HG02798 (cell line): ENCODE measurements at regions not wholly inside any gene's neighbourhood (a gene's known extent, or its start where the extent isn't known, plus 50 kb on each side); places are given as distances from the start of the nearest gene placed in this dataset.

ENCODE experiments used
- ATAC-seq: cut with Tn5 transposase; IDR thresholded peaks from one replicate; pipeline ENCODE4 v1.9.1; 2021; ENCODE audit warnings: mild to moderate bottlenecking; ENCODE audit not compliant: unreplicated experiment, poor library complexity

DNA sequence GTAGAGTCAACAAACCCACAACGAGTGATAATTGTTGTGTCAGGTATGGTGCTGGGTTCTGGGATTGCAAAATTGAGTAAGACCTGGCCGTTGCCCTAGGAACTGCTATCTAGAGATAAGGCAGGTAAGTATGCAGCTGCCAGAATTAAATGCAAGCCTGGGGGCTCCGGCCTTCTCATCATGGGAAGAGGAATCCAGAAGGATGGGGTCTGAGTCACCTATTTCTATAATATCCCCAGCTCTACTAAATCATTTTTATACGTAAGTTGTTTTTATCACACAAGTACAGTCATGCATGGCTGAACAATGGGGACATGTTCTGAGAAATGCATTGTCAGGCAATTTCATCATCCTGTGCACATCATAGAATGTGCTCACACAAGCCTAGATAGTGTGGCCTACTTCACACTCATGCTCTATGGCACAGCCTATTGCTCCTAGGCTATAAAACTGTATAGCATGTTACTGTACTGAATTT is 203.0 kb downstream of the KLF5 start:
- no peak for ATAC-seq

DNA sequence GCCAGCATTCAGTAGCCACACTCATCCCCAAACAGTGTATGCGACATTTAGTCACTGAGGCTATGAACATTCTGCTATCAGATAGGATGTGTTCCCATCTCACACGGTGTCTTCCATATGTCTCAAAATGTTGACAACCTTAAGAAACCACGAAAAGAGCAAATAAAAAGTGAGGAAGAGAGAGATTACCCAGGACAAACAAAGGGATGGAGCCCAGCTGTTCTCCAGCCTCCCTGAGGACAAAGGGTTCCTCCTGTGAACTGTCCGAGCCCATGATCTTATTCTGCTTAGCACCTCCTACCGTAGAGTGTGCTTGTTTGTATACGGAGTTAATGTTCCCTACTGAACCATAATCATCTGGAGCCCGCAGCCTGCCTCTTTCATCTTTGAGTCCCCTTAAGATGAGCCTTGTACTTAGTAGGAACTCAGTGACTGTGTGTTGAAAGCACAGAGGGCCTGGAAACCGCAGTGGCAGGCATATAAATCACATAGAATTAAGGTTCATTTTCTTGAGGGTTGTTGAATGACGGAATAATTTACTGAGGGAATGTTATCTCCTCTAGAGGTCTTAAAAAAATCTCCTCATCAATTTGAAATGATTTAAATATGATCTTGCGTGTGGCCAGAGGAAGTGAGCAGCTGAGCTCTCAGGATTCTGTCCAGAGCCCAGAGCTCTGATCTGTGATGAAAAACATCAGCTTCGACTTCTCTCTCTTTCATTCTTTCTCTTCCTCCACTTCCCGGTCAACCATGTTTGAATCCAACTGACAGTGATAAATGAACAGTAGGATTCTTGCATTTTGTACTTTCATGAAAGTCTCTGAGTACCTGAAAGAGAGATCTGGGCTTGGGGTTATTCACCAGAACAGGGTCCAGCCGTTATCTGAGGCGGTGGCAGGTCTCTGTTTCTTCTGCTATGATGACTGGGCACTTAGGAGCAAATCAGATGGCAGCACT is 200.5 kb downstream of the KLF5 start:
- no peak for ATAC-seq

DNA sequence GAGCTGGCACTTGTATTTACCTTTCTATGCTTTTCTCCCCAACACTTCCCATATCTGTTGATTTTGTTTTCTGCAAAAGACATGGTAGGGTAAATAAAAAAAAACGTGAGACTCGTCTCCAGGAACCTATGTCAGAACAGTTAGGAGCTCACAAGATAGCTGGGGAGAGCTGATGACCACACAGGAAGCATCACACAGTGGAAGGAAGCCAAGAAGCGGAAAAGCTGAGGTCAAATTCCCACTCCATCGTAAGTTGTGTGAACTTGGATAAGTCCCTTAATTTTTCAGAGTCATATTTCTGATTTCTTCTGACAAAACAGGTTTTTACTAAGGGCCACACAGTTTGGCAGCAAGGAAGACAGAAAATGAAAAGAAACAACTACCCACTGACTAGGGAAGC is 199.6 kb downstream of the KLF5 start:
- no peak for ATAC-seq

GRCh38 chr13:73254827-73255226 is 196.0 kb downstream of the KLF5 start:
- ATAC-seq: no peak

GRCh38 chr13:73251626-73252265 is 192.9 kb downstream of the KLF5 start:
- ATAC-seq: no peak

DNA sequence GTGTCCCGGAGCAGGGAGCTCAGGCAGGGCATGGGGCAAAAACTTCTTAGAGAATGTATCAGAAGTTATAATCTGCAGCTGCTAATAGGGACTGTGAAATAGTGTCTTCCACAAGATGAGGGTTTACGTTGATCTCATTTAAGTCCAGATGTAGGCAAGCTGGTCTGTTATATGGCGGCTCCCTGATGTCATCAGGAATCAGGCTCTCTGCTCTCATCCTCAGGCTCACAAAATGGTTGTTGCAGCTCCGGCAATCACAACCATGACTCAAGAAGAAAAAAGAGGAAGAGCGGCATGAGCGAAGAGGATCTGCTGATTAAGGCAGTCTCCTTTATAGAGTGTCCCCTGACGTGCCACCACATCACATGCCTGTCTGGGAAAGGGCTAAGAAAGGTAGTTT is 191.3 kb downstream of the KLF5 start:
- no peak for ATAC-seq

DNA sequence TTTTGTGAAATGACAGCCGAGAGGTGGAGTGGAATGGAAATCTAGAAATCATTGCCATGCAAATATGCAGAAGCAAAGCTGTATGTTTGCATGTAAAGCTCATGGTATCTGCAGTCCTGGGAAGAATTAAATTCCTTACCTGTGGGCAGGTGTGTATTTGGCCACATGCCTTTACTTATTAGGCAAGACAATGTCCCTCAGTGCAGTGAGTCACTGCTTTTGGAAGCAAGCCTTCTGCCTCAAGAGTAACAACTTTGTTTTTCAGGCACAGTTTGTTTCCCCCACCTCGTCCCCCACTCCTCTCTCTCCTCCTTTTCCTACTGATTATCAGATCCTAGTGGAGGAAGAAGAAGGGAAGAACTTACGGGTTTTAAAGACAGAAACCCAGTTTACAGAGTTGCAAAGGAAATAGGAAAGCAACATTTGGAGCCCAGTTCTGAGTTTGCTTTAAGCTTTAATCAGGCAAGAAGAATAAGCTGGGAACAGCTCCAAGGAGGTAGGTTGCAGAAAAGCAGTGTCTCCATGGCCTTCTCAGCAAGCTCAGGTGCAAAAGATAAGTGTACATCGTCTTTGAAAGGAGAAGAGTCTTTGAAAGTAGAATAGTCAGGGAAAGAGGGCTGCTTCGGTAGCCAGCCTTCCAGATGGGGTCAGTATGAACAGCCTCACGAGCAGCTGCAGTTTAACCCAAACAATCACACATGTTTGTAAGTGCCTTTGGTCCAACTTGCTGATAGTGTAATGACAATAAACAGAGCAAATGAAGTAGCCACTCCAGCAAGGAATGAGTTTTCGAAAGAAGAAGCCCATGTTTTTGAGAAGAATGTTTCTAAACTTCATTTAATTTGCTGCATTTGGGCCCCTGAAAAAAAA is 190.1 kb downstream of the KLF5 start:
- no peak for ATAC-seq

DNA sequence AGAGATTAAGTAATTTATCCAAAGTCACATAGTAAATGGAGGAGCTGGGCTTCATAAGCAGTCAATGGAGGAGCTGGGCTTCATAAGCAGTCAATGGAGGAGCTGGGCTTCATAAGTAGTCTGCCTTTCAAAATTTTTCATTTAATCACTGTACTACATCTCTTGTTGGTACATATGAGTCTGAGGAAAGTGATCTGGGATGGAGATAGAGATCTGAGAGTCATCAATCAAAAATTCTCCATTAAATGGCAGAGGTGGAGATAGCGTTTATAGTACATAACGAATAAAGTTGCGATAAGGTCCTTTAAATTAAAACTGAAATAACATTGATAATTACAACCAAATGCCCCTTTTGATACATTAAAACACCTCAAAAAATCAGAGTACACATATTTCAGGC is 189.3 kb downstream of the KLF5 start:
- no peak for ATAC-seq

DNA sequence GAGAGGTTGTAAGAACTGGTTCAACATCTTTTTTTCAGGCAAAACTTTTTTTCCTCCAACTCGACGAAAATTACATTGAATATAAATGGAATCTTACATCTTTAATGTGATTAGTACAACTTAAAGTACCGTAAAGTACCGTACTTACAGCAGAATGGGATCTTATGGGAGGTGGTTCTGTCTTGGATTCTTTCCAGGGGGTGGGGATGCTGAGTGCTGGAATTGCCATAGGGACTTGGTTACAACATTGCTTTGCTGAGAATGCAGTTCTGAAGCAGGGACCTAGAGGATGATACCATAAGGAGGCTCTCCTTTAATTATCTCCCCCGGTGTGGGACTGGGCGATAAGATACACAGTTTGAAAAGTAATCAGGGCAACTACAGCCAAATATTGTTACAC is 186.4 kb downstream of the KLF5 start:
- no peak for ATAC-seq

GRCh38 chr13:73244467-73244866 is 185.7 kb downstream of the KLF5 start:
- ATAC-seq: no peak

GRCh38 chr13:73242515-73243015 is 183.8 kb downstream of the KLF5 start:
- ATAC-seq: no peak

- ATAC-seq: no peak
These were observed 181.4 kb downstream of the KLF5 start for GRCh38 chr13:73240193-73240592.

DNA sequence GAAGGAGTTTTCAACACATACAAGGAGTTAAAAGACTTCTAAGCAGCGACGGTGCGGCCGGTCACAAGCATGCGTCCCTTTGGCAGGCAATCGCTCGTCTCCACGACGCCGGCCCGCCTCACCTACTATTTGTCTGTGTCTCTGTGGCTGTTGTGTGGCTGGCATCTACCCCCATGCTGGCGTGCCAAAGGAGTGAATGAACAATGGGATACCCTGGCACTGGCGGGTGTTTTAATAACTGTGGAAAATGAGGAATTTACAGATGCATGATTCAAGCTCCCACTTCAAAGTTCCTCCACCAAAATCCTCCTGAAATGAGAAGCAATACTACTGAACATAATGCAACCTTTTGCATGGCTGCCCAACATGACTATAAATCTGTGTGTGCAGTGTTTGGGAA is 176.6 kb downstream of the KLF5 start:
- no peak for ATAC-seq

- ATAC-seq: no peak
These were observed 172.7 kb downstream of the KLF5 start for GRCh38 chr13:73231471-73231870.

DNA sequence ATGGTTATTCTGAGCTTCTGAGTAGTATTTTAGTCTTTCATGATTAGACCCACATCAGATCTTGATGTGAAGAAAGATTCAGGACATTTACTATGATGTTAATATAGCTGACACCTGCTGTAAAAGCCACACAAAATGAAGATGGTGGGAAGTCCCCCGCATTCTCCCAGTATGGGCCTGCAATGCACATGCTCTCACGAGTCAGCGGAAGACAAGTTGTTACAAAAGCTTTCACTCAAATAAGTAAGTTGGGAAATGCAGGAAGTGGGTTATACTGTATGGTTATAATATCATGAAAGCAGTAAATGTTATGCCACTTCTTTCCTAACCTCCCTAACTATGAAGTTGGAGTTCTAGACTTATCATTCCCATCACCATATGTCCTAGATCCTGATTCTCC is 171.9 kb downstream of the KLF5 start:
- no peak for ATAC-seq

- ATAC-seq: no peak
These were observed 169.7 kb downstream of the KLF5 start for GRCh38 chr13:73228546-73228945.

GRCh38 chr13:73225990-73226389 is 167.2 kb downstream of the KLF5 start:
- ATAC-seq: no peak

DNA sequence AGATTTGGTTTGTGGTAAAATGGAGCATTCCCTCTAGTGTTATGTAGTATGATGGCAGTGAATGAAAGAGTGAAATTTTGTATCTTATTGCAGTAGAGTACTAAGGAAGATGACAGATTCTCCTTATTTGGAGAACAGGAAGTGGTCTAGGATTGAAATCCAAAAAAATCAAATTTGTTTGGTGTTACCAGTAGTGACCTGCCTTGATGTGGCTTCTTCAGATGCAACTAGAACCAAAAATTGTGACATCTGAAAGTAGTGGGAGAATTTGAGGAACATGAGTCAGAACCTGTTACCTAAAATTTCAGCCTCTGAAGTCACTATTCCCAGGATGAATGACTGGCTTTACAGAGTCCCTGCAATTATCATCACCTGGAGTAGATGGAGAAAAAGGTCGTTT is 165.9 kb downstream of the KLF5 start:
- ATAC-seq: no peak

DNA sequence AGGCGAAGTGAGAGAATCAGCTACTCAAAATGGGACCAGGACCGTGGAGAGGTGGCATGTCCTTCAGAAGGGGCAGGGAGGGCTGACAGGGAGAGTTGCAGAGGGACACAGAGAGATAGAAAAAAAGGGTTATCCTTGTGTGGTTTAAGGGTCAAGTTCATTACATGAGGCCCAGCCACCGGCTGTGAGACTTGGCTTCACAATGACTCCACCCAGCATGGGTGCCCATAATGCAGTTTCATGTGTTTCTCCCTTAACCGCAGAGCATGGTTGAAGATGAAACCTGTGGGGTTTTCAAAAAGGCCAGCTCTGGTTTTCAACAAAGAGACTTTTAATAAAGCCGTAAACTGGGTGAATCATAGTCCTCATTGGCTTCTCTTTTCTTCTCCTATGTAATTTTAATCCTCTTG is 164.6 kb downstream of the KLF5 start:
- ATAC-seq: peak; percentile 96

DNA sequence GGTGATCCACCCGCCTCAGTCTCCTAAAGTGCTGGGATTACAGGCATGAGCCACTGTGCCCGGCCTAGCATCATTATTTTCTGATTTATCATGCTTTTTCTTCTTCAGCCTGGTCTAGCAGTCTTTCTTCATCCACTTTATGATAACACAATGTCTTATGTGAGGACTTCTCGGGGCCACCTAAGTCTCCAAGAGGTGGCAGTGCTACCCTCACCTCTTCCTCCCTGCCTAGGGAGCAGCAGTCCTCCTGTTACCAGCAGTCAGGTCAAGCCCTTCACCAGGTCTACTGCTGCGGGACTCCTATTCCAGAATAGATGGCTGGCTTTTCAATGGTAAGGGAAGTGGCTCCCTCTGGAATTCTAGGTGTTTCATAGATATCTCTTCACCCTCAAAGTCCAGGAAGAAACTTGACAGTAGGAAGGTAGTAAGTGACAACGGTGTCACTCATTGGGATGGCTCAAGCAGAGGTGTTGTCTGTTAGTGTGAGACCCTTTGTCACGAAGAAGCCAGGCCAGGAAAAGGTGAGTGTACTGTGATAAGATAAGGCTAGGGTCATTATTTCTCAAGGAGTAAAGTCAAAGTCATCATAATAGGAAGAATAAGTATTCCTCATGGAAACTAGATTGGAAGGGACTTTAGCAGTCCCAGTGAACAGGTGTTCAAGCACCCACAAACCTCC is 164.0 kb downstream of the KLF5 start:
- ATAC-seq: no peak
